ENCODE measurements at regions not wholly inside any gene's neighbourhood (a gene's known extent, or its start where the extent isn't known, plus 50 kb on each side); places are given as distances from the start of the nearest gene placed in this dataset.

DNA sequence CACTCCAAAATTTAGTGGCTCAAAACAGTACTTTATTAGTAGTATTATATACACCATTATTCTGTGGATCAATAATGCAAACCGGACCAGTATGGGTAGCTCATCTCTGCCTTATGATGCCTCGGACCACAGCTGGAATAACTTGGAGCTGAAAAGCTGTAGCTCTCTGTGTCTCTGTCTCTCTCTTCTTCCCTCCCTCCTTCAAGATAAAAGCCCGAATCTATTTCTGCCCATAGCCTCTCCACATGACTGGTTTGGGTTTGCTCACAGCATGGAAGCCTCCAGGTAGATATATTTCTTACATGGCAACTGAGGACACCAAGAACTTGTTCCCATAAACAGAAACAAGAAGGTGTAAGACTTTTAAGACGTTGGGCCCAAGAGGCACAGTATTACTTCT lies 147.5 kb upstream of the TBCA start:
- TF ChIP-seq ZNF143 (CRISPR knock-in tag; IDR thresholded peaks at IDR 0.05) (no peak), ZNF263 (CRISPR knock-in tag; IDR thresholded peaks at IDR 0.05; ENCODE audit: borderline replicate concordance) (no peak)
- TF ChIP-seq, protein P1, sequence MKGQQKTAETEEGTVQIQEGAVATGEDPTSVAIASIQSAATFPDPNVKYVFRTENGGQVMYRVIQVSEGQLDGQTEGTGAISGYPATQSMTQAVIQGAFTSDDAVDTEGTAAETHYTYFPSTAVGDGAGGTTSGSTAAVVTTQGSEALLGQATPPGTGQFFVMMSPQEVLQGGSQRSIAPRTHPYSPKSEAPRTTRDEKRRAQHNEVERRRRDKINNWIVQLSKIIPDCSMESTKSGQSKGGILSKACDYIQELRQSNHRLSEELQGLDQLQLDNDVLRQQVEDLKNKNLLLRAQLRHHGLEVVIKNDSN (CRISPR knock-in tag; IDR thresholded peaks at IDR 0.05), result no peak
- TF ChIP-seq, protein P2, sequence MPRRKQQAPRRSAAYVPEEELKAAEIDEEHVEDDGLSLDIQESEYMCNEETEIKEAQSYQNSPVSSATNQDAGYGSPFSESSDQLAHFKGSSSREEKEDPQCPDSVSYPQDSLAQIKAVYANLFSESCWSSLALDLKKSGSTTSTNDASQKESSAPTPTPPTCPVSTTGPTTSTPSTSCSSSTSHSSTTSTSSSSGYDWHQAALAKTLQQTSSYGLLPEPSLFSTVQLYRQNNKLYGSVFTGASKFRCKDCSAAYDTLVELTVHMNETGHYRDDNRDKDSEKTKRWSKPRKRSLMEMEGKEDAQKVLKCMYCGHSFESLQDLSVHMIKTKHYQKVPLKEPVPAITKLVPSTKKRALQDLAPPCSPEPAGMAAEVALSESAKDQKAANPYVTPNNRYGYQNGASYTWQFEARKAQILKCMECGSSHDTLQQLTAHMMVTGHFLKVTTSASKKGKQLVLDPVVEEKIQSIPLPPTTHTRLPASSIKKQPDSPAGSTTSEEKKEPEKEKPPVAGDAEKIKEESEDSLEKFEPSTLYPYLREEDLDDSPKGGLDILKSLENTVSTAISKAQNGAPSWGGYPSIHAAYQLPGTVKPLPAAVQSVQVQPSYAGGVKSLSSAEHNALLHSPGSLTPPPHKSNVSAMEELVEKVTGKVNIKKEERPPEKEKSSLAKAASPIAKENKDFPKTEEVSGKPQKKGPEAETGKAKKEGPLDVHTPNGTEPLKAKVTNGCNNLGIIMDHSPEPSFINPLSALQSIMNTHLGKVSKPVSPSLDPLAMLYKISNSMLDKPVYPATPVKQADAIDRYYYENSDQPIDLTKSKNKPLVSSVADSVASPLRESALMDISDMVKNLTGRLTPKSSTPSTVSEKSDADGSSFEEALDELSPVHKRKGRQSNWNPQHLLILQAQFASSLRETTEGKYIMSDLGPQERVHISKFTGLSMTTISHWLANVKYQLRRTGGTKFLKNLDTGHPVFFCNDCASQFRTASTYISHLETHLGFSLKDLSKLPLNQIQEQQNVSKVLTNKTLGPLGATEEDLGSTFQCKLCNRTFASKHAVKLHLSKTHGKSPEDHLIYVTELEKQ (CRISPR knock-in tag; IDR thresholded peaks at IDR 0.05), result no peak
